ENCODE measurements at regions not wholly inside any gene's neighbourhood (a gene's known extent, or its start where the extent isn't known, plus 50 kb on each side); places are given as distances from the start of the nearest gene placed in this dataset.

- Histone ChIP-seq H3K4me1 (ENCODE audit: control insufficient read depth, insufficient read depth, low read length) (no peaks in the 10 kb centered on the region), H3K27me3 (ENCODE audit: control insufficient read depth, insufficient read depth) (no peaks in the 10 kb centered on the region), H3K4me3 (ENCODE audit: low read length) (no peak overlapping the region), H3K9me3 (ENCODE audit: control insufficient read depth, low read length) (no peaks in the 10 kb centered on the region), H3K27ac (ENCODE audit: low read length) (no peak overlapping the region)
- no peak for ATAC-seq
- intact Hi-C loops (cut with DNase I) = no loop called here
- no peak for DNase-seq
Observed at GRCh38 chr7:84462259-84462658, 267.7 kb upstream of the SEMA3A start.

DNA sequence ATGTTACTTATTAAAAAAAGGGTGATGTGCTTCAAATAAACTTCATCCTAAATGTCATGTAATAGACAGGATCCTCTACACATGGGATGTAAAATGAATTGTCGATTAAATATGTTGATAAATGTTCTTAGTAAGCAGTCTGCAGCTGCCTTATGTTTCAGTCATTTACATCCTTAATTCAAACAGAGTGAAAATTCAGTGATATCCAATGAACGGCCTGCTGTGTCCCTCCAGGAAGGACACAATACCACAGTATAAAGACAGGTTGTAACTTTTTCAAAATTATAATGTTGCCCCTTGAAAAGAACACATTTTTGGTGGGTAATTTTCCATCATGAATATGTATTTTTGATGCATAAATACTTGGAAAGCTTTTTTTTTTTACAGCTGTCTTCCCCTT is 266.5 kb upstream of the SEMA3A start:
- no peaks in the 10 kb centered on the region for H3K27me3 ChIP-seq (ENCODE audit: control insufficient read depth, insufficient read depth)
- H3K27ac ChIP-seq (ENCODE audit: low read length) = no peak overlapping the region
- no peaks in the 10 kb centered on the region for H3K4me1 ChIP-seq (ENCODE audit: control insufficient read depth, insufficient read depth, low read length)
- no peak overlapping the region for H3K4me3 ChIP-seq (ENCODE audit: low read length)
- ATAC-seq = no peak
- no peak for DNase-seq
- 64% methylated on average over 2 of the region's 2 CpGs for WGBS
- H3K9me3 ChIP-seq (ENCODE audit: control insufficient read depth, low read length) = no peaks in the 10 kb centered on the region
- intact Hi-C loops (cut with DNase I) = no loop called here

DNA sequence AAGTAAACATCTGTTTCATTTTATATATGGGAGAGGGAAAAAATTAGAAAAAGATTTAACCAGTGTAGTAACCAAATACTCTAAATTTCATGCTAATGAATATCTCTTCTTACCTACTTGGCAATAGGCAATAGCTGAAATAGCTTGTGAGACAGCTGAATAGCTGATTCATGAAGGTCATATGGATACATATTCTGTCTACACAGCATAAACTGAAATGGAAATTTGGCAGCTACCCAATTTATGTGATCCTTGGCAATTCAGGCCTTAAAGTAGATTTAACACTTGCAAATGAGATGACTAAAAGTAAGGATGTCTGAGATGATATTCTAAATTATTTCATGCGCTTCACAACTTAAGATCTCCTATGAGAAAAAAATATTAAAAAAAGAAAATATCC is 261.2 kb upstream of the SEMA3A start:
- Histone ChIP-seq H3K4me3 (ENCODE audit: low read length) (no peak overlapping the region), H3K27me3 (ENCODE audit: control insufficient read depth, insufficient read depth) (no peaks in the 10 kb centered on the region), H3K9me3 (ENCODE audit: control insufficient read depth, low read length) (no peaks in the 10 kb centered on the region), H3K4me1 (ENCODE audit: control insufficient read depth, insufficient read depth, low read length) (no peaks in the 10 kb centered on the region), H3K27ac (ENCODE audit: low read length) (no peak overlapping the region)
- 95% methylated on average over 1 of the region's 1 CpG for WGBS
- DNase-seq (no peak), ATAC-seq (no peak)
- intact Hi-C loops (cut with DNase I) = loop anchor here in 2 of 4 donors (10.0 kb wide), 1 partner anchor 481 kb away; no protein-coding TSS in a partner anchor

DNA sequence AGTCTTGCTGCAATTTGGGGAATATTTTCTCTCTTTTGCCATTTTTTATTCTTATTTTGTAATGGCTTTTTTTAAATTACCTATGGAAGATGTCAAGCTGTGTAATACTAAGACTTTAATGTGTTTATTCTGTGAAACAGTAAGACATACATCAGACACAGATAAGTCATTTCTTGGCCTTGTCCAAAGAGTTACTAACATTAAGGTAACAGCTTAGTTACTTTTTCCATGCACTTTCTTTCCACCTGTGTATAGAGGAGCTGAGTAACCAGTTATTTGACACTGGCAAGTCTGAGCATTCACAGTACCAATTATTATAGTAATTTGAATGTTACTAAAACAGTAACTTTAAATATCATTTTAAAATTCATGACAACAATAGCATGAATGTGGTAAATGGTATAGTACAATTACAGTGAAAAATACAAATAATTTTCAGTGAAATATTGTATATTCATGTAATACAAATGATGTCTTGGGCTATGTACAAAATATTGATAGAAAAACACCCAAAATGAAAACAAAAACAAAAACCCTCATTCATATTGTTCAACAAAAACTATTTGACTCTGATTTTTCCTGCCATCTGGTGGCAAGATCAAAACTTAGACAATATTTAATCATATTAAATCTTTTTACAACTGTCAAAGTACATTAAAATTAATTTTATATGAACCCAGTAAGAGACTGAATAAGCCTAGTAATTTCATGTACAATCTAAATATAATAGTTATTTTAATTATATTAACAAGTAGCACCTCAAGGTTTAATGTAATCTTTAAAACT is 259.8 kb upstream of the SEMA3A start:
- Histone ChIP-seq H3K4me1 (ENCODE audit: control insufficient read depth, insufficient read depth, low read length) (no peaks in the 10 kb centered on the region), H3K27me3 (ENCODE audit: control insufficient read depth, insufficient read depth) (no peaks in the 10 kb centered on the region), H3K4me3 (ENCODE audit: low read length) (no peak overlapping the region), H3K27ac (ENCODE audit: low read length) (no peak overlapping the region), H3K9me3 (ENCODE audit: control insufficient read depth, low read length) (no peaks in the 10 kb centered on the region)
- DNase-seq (no peak), ATAC-seq (no peak)
- intact Hi-C loops (cut with DNase I) = loop anchor here in 2 of 4 donors (10.0 kb wide), 1 partner anchor 480 kb away; no protein-coding TSS in a partner anchor

GRCh38 chr7:84452618-84453017 is 258.0 kb upstream of the SEMA3A start:
- WGBS = 72% methylated on average over 1 of the region's 1 CpG
- DNase-seq (no peak), ATAC-seq (no peak)
- Histone ChIP-seq H3K4me1 (ENCODE audit: control insufficient read depth, insufficient read depth, low read length) (no peaks in the 10 kb centered on the region), H3K4me3 (ENCODE audit: low read length) (no peak overlapping the region), H3K9me3 (ENCODE audit: control insufficient read depth, low read length) (no peaks in the 10 kb centered on the region), H3K27me3 (ENCODE audit: control insufficient read depth, insufficient read depth) (no peaks in the 10 kb centered on the region), H3K27ac (ENCODE audit: low read length) (no peak overlapping the region)
- intact Hi-C loops (cut with DNase I) = loop anchor here in 2 of 4 donors (10.0 kb wide), 1 partner anchor 478 kb away; no protein-coding TSS in a partner anchor

GRCh38 chr7:84450772-84451171 is 256.2 kb upstream of the SEMA3A start:
- intact Hi-C loops (cut with DNase I) = loop anchor here in 2 of 4 donors (10.0 kb wide), 1 partner anchor 476 kb away; no protein-coding TSS in a partner anchor
- Histone ChIP-seq H3K9me3 (ENCODE audit: control insufficient read depth, low read length) (no peaks in the 10 kb centered on the region), H3K27me3 (ENCODE audit: control insufficient read depth, insufficient read depth) (no peaks in the 10 kb centered on the region), H3K4me3 (ENCODE audit: low read length) (no peak overlapping the region), H3K4me1 (ENCODE audit: control insufficient read depth, insufficient read depth, low read length) (no peaks in the 10 kb centered on the region), H3K27ac (ENCODE audit: low read length) (no peak overlapping the region)
- ATAC-seq (no peak), DNase-seq (no peak)

- Histone ChIP-seq H3K27ac (ENCODE audit: low read length) (no peak overlapping the region), H3K4me3 (ENCODE audit: low read length) (no peak overlapping the region), H3K9me3 (ENCODE audit: control insufficient read depth, low read length) (no peaks in the 10 kb centered on the region), H3K27me3 (ENCODE audit: control insufficient read depth, insufficient read depth) (no peaks in the 10 kb centered on the region), H3K4me1 (ENCODE audit: control insufficient read depth, insufficient read depth, low read length) (no peaks in the 10 kb centered on the region)
- DNase-seq (no peak), ATAC-seq (no peak)
- intact Hi-C loops (cut with DNase I) = no loop called here
- WGBS = 94% methylated on average over 17 of the region's 17 CpGs
Observed at GRCh38 chr7:84447636-84448293, 253.2 kb upstream of the SEMA3A start.

DNA sequence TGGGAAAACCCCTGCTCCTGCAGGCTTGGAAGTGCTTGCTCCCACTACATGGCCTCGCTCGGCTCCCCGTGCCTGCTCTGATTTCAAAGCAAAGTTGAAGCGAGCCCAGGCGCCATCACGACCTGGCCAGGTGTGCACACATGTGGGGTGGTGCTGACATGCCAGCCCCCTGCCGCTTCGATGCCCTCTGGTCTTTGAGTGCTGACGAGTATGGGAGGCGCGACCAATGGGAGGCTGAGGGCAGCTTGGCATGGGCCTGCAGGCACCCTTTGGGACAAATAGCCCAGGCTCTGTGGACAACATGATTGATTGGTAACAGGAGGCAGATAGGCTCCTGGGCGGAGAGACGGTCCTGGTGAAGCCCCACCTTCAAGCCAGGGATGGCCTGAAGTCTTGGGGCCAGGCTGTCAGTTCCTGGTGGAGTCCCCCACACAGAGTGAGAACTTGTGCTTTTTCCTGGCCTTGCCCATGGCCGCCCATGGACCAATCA is 252.4 kb upstream of the SEMA3A start:
- Histone ChIP-seq H3K27me3 (ENCODE audit: control insufficient read depth, insufficient read depth) (no peaks in the 10 kb centered on the region), H3K4me1 (ENCODE audit: control insufficient read depth, insufficient read depth, low read length) (no peaks in the 10 kb centered on the region), H3K4me3 (ENCODE audit: low read length) (no peak overlapping the region), H3K27ac (ENCODE audit: low read length) (no peak overlapping the region), H3K9me3 (ENCODE audit: control insufficient read depth, low read length) (no peaks in the 10 kb centered on the region)
- intact Hi-C loops (cut with DNase I) = no loop called here
- WGBS = 96% methylated on average over 14 of the region's 14 CpGs
- peak in 2 of 3 donors; percentile 26 to 30 for DNase-seq
- ATAC-seq = no peak

DNA sequence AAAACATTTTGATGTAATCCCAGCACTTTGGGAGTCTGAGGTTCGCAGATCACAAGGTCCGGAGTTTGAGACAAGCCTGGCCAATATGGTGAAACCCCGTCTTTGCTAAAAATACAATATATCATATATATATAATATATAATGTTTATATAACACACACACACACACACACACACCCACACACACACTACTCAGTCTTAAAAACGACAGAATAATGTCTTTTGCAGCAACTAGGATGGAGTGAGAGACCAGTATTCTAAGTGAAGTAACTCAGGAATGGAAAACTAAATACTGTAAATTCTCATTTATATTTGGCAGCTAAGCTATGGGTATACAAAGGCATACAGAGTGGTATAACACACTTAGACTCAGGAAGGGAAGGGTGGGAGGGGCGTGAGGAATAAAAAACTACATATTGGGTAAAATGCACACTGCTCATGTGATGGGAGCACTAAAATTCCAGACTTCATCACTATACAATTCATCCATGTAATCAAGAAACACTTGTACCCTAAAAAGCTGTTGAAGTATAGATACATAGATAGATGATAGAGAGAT is 231.2 kb upstream of the SEMA3A start:
- Histone ChIP-seq H3K27me3 (ENCODE audit: control insufficient read depth, insufficient read depth) (no peaks in the 10 kb centered on the region), H3K9me3 (ENCODE audit: control insufficient read depth, low read length) (no peaks in the 10 kb centered on the region), H3K4me3 (ENCODE audit: low read length) (no peak overlapping the region), H3K27ac (ENCODE audit: low read length) (no peak overlapping the region), H3K4me1 (ENCODE audit: control insufficient read depth, insufficient read depth, low read length) (no peaks in the 10 kb centered on the region)
- no peak for ATAC-seq
- WGBS = 73% methylated on average over 5 of the region's 5 CpGs
- DNase-seq = no peak
- intact Hi-C loops (cut with DNase I) = no loop called here

GRCh38 chr7:84422790-84423189 is 228.2 kb upstream of the SEMA3A start:
- Histone ChIP-seq H3K9me3 (ENCODE audit: control insufficient read depth, low read length) (no peaks in the 10 kb centered on the region), H3K4me1 (ENCODE audit: control insufficient read depth, insufficient read depth, low read length) (no peaks in the 10 kb centered on the region), H3K27me3 (ENCODE audit: control insufficient read depth, insufficient read depth) (no peaks in the 10 kb centered on the region), H3K4me3 (ENCODE audit: low read length) (no peak overlapping the region), H3K27ac (ENCODE audit: low read length) (no peak overlapping the region)
- ATAC-seq (no peak), DNase-seq (no peak)
- intact Hi-C loops (cut with DNase I) = no loop called here

All from right cardiac atrium (tissue), 5 donors.